ENCODE measurements at regions not wholly inside any gene's neighbourhood (a gene's known extent, or its start where the extent isn't known, plus 50 kb on each side); places are given as distances from the start of the nearest gene placed in this dataset.

DNA sequence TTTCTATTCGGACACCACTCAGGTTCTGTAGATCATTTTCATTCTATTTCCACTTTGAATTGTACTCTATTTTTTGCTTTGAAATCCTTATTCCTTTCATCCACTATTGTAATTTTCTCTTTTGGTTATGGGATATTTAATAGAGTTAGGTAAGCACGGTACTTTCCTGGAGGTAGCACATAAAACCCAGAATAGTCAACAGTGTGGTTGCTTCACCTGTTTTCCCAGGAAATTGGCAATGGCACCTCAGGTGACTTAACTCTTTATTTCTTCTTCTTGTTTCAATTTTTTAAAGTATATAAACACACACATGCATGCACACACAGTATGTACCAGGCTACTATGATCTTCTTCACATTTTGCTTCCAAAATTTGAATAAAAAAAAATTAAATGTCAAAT is 682.0 kb upstream of the TMEFF2 start (continued):
- TF ChIP-seq, protein P1, sequence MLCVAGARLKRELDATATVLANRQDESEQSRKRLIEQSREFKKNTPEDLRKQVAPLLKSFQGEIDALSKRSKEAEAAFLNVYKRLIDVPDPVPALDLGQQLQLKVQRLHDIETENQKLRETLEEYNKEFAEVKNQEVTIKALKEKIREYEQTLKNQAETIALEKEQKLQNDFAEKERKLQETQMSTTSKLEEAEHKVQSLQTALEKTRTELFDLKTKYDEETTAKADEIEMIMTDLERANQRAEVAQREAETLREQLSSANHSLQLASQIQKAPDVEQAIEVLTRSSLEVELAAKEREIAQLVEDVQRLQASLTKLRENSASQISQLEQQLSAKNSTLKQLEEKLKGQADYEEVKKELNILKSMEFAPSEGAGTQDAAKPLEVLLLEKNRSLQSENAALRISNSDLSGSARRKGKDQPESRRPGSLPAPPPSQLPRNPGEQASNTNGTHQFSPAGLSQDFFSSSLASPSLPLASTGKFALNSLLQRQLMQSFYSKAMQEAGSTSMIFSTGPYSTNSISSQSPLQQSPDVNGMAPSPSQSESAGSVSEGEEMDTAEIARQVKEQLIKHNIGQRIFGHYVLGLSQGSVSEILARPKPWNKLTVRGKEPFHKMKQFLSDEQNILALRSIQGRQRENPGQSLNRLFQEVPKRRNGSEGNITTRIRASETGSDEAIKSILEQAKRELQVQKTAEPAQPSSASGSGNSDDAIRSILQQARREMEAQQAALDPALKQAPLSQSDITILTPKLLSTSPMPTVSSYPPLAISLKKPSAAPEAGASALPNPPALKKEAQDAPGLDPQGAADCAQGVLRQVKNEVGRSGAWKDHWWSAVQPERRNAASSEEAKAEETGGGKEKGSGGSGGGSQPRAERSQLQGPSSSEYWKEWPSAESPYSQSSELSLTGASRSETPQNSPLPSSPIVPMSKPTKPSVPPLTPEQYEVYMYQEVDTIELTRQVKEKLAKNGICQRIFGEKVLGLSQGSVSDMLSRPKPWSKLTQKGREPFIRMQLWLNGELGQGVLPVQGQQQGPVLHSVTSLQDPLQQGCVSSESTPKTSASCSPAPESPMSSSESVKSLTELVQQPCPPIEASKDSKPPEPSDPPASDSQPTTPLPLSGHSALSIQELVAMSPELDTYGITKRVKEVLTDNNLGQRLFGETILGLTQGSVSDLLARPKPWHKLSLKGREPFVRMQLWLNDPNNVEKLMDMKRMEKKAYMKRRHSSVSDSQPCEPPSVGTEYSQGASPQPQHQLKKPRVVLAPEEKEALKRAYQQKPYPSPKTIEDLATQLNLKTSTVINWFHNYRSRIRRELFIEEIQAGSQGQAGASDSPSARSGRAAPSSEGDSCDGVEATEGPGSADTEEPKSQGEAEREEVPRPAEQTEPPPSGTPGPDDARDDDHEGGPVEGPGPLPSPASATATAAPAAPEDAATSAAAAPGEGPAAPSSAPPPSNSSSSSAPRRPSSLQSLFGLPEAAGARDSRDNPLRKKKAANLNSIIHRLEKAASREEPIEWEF (IDR thresholded peaks at IDR 0.05; ENCODE audit: insufficient replicate concordance, low read depth, low read length), result no peak
- no peak for TF ChIP-seq CTCF (IDR thresholded peaks at IDR 0.05 in 2 of 3, conservative IDR thresholded peaks at IDR 0.05 in 1 of 3; ENCODE audit: control insufficient read depth in 2 of 3, extremely low read depth in 1 of 3, insufficient read depth in 1 of 3, low read depth in 3 of 3, low read length in 3 of 3)
- no peak for TF ChIP-seq NFYB (IDR thresholded peaks at IDR 0.05; ENCODE audit: insufficient read depth, low read depth, low read length)
- no peak for TF ChIP-seq RAD21 (IDR thresholded peaks at IDR 0.05; ENCODE audit: insufficient read depth, low read depth, low read length)
- no peak for TF ChIP-seq RAD51 (IDR thresholded peaks at IDR 0.05)

- FAIRE-seq, result no peak
- WGBS (ENCODE audit: insufficient coverage, insufficient replicate concordance, low lambda C conversion rate, missing lambda C conversion rate), result 37% methylated on average over 1 of the region's 1 CpG
- TF ChIP-seq ZNF384 (IDR thresholded peaks at IDR 0.05; ENCODE audit: borderline replicate concordance, low read depth, low read length) (no peak), PRDM15 (CRISPR knock-in tag; IDR thresholded peaks at IDR 0.05) (no peak), DPF2 (IDR thresholded peaks at IDR 0.05) (no peak), SMAD1 (IDR thresholded peaks at IDR 0.05; ENCODE audit: low read depth, partially characterized antibody) (no peak), TBL1XR1 (IDR thresholded peaks at IDR 0.05; ENCODE audit: low read depth, low read length) (no peak), EP300 (IDR thresholded peaks at IDR 0.05; ENCODE audit: borderline replicate concordance in 1 of 2, control insufficient read depth in 1 of 2, low read depth in 2 of 2, low read length in 2 of 2) (no peak), KDM1A (IDR thresholded peaks at IDR 0.05; ENCODE audit: borderline replicate concordance) (no peak)
Observed at GRCh38 chr2:192854706-192855105, 660.0 kb upstream of the TMEFF2 start.

More at GRCh38 chr2:192854706-192855105, 660.0 kb upstream of the TMEFF2 start:
- ATAC-seq (no peak), DNase-seq (ENCODE audit: low read depth, low spot score) (no peak)
- in situ Hi-C loops (cut with MboI), result no loop called here
- Histone ChIP-seq H3K9ac (ENCODE audit: control insufficient read depth, insufficient read depth, low read length) (no peak overlapping the region), H3K36me3 (ENCODE audit: control insufficient read depth in 2 of 2, insufficient read depth in 2 of 2, low read length in 1 of 2) (no peaks in the 10 kb centered on the region), H3K79me2 (ENCODE audit: control insufficient read depth, insufficient read depth, low read length) (no peaks in the 10 kb centered on the region), H3K27me3 (replicated peaks in 1 of 2; ENCODE audit: control insufficient read depth in 2 of 2, insufficient read depth in 2 of 2, low read length in 1 of 2) (no peaks in the 10 kb centered on the region), H3K9me3 (replicated peaks; ENCODE audit: control insufficient read depth, insufficient read depth, low read length) (no peaks in the 10 kb centered on the region), H3K4me3 (no peak overlapping the region), H2AFZ (ENCODE audit: control insufficient read depth, low read depth, low read length) (no peak overlapping the region), H3K4me2 (ENCODE audit: control insufficient read depth, insufficient read depth) (no peak overlapping the region), H3K27ac (ENCODE audit: control insufficient read depth, insufficient read depth) (no peak overlapping the region), H4K20me1 (ENCODE audit: control insufficient read depth, insufficient read depth) (no peaks in the 10 kb centered on the region), H3K4me1 (ENCODE audit: control insufficient read depth, insufficient read depth, low read length) (no peaks in the 10 kb centered on the region)
- ChIA-PET RAD21 (ENCODE audit: unreplicated experiment) (no interaction called here), CTCF (no interaction called here), SMC1A (ENCODE audit: uncharacterized antibody, unreplicated experiment) (no interaction called here), POLR2A (no interaction called here)
- intact Hi-C loops (cut with micrococcal nuclease; ENCODE audit: unreplicated experiment), result no loop called here
- BruUV-seq (replicated peaks), result no TSS peak

Measured in GM12878 (cell line).